Fibroblast of pulmonary artery (primary cell): ENCODE measurements at regions not wholly inside any gene's neighbourhood (a gene's known extent, or its start where the extent isn't known, plus 50 kb on each side); places are given as distances from the start of the nearest gene placed in this dataset.
"Not testable (repeated sequence)": the region's sequence is repeated elsewhere in the genome, so short reads cannot be mapped to it uniquely, and the experiment has no call there.

ENCODE experiments used
- DNase-seq: peaks from one replicate; pipeline ENCODE4 v3.0.0-alpha.2; 2010; ENCODE audit warnings: low read depth
- H3K4me3 ChIP-seq: replicated peaks from 2 replicates; pipeline ENCODE4 v1.5.1; 2011; ENCODE audit warnings: low read depth, mild to moderate bottlenecking, control low read depth, low read length, moderate library complexity
- TF ChIP-seq, protein P1 (sequence below): IDR thresholded peaks from 2 replicates; pipeline ENCODE4 v1.5.1; 2011; ENCODE audit warnings: mild to moderate bottlenecking, control low read depth, low read length, inconsistent platforms; ENCODE audit errors: missing control alignments

DNA sequence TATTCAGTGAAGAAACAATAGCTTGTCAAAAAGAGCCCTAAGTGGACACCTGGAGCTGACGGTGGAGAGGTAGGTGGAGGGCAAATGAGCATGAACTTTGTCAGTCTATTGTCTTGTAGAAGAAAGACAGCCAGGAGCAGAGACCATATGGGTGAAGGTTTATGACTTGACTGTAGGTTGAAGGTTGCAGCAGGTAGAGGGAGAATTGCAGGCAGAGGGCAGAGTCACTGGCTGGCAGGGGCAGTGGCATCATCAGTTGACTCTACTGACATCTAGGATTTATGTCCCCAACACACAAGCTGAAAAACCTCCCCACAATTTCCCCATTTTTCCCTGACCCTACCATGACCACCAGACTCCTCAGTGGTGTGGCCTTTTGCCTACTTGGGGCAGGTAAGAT lies 243.6 kb upstream of the PRSS58 start:
- no peak overlapping the region for H3K4me3 ChIP-seq
- TF ChIP-seq, protein P1, sequence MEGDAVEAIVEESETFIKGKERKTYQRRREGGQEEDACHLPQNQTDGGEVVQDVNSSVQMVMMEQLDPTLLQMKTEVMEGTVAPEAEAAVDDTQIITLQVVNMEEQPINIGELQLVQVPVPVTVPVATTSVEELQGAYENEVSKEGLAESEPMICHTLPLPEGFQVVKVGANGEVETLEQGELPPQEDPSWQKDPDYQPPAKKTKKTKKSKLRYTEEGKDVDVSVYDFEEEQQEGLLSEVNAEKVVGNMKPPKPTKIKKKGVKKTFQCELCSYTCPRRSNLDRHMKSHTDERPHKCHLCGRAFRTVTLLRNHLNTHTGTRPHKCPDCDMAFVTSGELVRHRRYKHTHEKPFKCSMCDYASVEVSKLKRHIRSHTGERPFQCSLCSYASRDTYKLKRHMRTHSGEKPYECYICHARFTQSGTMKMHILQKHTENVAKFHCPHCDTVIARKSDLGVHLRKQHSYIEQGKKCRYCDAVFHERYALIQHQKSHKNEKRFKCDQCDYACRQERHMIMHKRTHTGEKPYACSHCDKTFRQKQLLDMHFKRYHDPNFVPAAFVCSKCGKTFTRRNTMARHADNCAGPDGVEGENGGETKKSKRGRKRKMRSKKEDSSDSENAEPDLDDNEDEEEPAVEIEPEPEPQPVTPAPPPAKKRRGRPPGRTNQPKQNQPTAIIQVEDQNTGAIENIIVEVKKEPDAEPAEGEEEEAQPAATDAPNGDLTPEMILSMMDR = no peak
- DNase-seq = no peak

DNA sequence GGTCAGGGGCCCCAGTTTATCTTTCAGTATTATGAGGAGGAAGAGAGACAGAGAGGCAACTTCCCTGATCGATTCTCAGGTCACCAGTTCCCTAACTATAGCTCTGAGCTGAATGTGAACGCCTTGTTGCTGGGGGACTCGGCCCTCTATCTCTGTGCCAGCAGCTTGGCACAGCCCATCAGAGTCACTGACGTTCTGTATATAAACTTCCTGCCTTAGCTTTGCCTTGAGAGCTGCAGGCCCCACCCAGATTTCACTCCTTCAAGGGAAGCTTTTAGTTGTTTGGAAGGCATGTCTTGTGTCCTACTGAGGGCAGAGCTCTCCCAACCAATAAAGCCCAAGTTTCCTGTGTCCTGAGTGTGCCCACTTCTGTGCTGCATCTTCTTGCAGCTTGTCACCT lies 242.5 kb upstream of the PRSS58 start:
- DNase-seq = no peak

DNA sequence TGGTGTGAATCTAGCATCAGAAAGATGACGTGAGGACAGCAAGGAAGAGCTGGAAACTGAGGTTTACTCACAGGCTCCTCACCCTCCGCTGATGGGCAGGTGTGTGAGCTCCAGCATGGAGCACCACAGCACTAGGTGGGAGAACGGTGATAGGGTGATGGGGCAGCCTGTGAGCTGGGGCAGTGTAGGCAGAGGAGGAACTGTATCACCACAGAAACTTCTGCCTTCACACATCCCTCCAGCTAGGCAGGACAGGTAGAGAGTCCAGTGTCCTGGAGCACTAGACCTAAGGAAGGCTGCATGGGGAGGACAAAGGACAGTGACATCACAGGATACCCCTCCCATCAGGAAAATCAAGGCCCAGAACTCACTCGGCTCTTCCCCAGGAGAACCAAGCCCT lies 241.8 kb upstream of the PRSS58 start:
- H3K4me3 ChIP-seq = no peak overlapping the region
- TF ChIP-seq, protein P1 = no peak
- no peak for DNase-seq

More for the DNA sequence above, 242.5 kb upstream of the PRSS58 start:
- H3K4me3 ChIP-seq = no peak overlapping the region
- TF ChIP-seq, protein P1 = no peak

DNA sequence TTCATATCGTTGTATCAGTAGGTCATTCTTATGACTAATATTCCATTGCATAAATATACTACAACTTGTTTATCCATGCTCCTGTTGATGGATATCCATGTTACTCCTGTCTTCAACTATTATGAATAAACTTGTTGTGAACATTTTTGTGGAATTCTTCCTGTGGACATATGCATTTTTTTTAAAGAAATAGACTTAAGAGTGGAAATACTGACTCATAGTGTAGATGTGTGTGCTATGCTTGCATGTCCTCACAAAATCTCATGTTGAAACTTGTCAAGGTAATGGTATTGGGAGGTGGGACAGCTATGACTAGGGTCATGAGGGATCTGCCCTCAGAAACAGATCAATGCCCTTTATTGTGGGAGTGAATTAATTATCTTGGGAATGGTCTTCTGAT lies 240.5 kb upstream of the PRSS58 start:
- H3K4me3 ChIP-seq = no peak overlapping the region
- TF ChIP-seq, protein P1 = no peak
- DNase-seq = no peak

DNA sequence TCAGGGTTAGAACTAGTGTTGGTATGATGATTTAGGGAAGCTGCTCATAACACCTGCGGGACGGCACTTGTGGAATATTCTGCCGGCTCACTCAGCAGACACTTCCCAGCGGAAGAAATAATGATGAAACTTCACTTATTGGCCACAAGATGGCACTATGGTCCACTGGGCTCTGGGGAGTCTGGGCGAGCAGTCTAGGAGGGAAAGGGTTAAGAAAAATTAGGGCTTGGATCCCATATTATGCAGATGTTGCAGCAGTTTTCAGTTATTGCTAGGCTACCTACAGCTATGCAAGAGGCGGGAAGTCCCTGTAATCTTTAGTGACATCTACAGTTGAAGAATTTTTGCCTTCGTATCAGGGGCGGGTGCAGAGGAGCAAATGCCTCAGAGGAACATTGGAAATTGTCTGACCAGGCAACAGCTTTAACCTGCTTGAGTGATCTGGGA lies 238.7 kb upstream of the PRSS58 start:
- no peak overlapping the region for H3K4me3 ChIP-seq
- peak; percentile 51 for DNase-seq
- TF ChIP-seq, protein P1 = peak; percentile 71

DNA sequence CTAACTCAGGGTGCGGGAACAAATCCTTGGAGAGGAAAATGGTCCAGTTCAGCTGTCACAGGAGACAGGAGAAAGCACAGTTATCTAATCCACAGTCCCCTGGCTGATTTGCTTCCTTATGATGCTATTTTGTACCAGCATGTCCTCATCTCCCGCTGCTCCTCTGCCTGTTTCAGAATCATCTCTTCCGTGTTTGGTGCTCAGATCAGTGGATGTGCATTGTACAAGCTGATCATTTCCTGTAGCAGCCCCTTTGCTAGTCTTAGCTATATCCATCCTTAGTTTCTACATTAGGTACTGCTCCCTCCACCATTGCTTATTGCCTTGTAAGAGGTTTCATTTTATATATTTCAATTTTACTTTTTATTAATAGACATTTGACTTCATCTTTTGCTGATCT lies 238.0 kb upstream of the PRSS58 start:
- DNase-seq, H3K4me3 ChIP-seq: not testable (repeated sequence)

DNA sequence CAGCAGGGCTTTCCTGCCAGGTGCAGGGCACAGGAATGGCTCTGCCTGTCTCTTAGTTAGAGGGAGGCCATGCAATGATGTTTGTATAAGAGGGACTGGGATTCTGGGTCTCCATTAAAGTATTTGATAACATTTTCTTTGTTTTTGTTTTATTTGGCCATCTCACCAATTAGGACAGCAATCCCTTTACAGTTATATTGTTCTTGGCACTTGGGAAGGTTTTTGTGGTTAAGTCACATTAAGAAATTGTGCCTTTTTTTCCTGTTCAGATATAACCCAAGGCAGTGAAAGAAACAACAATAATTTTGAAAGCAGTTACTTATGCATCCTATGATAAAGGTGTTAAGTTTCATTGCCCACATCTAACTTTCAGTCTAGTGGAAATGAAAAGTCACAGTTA lies 237.4 kb upstream of the PRSS58 start:
- H3K4me3 ChIP-seq, DNase-seq: not testable (repeated sequence)

DNA sequence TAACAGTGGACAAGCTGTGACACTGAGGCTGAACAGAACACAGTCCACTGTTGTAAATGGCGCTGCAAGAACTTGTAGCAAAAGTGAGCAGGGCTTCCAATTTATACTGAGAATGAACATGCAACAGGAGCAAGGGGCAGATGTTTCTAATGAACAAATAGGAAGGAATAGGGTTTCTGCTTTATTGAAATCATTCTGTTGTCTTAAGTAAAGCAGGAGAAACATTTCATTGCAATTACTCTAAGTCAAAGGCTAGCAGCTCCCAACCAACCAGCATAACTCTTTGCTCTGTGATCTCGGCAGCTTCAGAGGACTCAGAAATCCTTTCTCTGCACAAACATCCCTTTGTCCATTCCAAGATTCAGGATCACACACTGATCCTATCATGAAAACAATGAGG lies 236.2 kb upstream of the PRSS58 start:
- no peak overlapping the region for H3K4me3 ChIP-seq
- DNase-seq = no peak
- TF ChIP-seq, protein P1 = no peak
